ENCODE measurements at regions not wholly inside any gene's neighbourhood (a gene's known extent, or its start where the extent isn't known, plus 50 kb on each side); places are given as distances from the start of the nearest gene placed in this dataset.
A peak's percentile ranks its signal among the peaks of the same experiment; 100 is the strongest.

- Mint-ChIP-seq H3K27ac (peak overlapping the region in 1 of 3 experiments; percentile 36; a peak in 2 of 7 replicates), H3K36me3 (ENCODE audit: insufficient read depth in 1 of 3, low read depth in 3 of 3) (no peaks in the 10 kb centered on the region), H3K4me3 (peak overlapping the region in 1 of 2 experiments; percentile 73; a peak in 4 of 5 replicates), H3K9me3 (no peaks in the 10 kb centered on the region), H3K27me3 (ENCODE audit: low read depth) (no peaks in the 10 kb centered on the region), H3K4me1 (peaks cover 17 to 25% of the 10 kb centered on the region in 2 experiments)
- no peak for TF ChIP-seq CTCF (conservative IDR thresholded peaks at IDR 0.05)
- no peak overlapping the region for H2BK120ac ChIP-seq (ENCODE audit: low read depth, low read length, poor library complexity, severe bottlenecking)
- H3K27ac ChIP-seq (ENCODE audit: insufficient read length, low read depth, low read length), result no peak overlapping the region
- no peak overlapping the region for H3K56ac ChIP-seq (ENCODE audit: insufficient read length, low read depth, low read length)
- no peak overlapping the region for H2AK5ac ChIP-seq (ENCODE audit: insufficient read length, low read length)
- DNase-seq, result no peak
- H2BK15ac ChIP-seq (ENCODE audit: low read depth, low read length), result no peak overlapping the region
- H2BK20ac ChIP-seq (ENCODE audit: low read depth, low read length, poor library complexity, severe bottlenecking), result no peak overlapping the region
- H3K14ac ChIP-seq (ENCODE audit: insufficient read depth, low read length), result no peak overlapping the region
- H2BK12ac ChIP-seq (ENCODE audit: insufficient read length, low read depth, low read length), result no peak overlapping the region
- H3K9me3 ChIP-seq (ENCODE audit: control insufficient read depth, low read depth, low read length), result no peaks in the 10 kb centered on the region
- H3K4me1 ChIP-seq (ENCODE audit: insufficient read depth, low read length), result no peaks in the 10 kb centered on the region; the same call in 1 of the 2 replicates
- H4K20me1 ChIP-seq (ENCODE audit: control insufficient read depth, insufficient read depth, insufficient read length), result no peaks in the 10 kb centered on the region
- H2AFZ ChIP-seq (ENCODE audit: low read length), result no peak overlapping the region
- no peak overlapping the region for H3K4ac ChIP-seq (ENCODE audit: low read depth, low read length)
- no peaks in the 10 kb centered on the region for H3K27me3 ChIP-seq (ENCODE audit: insufficient read depth, low read length)
- WGBS (ENCODE audit: extremely low coverage, insufficient read length, low lambda C conversion rate), result no CpG with 5 or more reads among the region's 3 CpGs
- no peak overlapping the region for H3K9ac ChIP-seq (ENCODE audit: extremely low read depth, insufficient read length, low read length)
- H4K91ac ChIP-seq (ENCODE audit: insufficient read length, low read depth, low read length), result no peak overlapping the region
- no peak overlapping the region for H4K5ac ChIP-seq (ENCODE audit: insufficient read length, low read depth, low read length)
- H4K8ac ChIP-seq (replicated peaks; ENCODE audit: insufficient read length, low read depth, low read length), result no peak overlapping the region
- H3K18ac ChIP-seq (ENCODE audit: insufficient read length, low read depth, low read length), result no peak overlapping the region
- H3K4me2 ChIP-seq (ENCODE audit: insufficient read depth, insufficient read length, low read length), result no peak overlapping the region
- H3K79me1 ChIP-seq (ENCODE audit: insufficient read depth, low read depth, low read length, poor library complexity, severe bottlenecking), result no peaks in the 10 kb centered on the region
- H3K79me2 ChIP-seq (ENCODE audit: insufficient read depth, low read length), result no peaks in the 10 kb centered on the region
- no peak overlapping the region for H3T11ph ChIP-seq (ENCODE audit: low read length)
- H2BK5ac ChIP-seq (ENCODE audit: insufficient read length, low read length), result no peak overlapping the region
- no peak overlapping the region for H3K23ac ChIP-seq (ENCODE audit: insufficient read length, low read depth, low read length)
- no peaks in the 10 kb centered on the region for H3K23me2 ChIP-seq (ENCODE audit: insufficient read length, low read depth, low read length, poor library complexity, severe bottlenecking)
Observed at GRCh38 chr9:83186155-83186737, 123.3 kb upstream of the RASEF start.
